HG03354 (cell line): ENCODE measurements at regions not wholly inside any gene's neighbourhood (a gene's known extent, or its start where the extent isn't known, plus 50 kb on each side); places are given as distances from the start of the nearest gene placed in this dataset.
A peak's percentile ranks its signal among the peaks of the same experiment; 100 is the strongest.
"Not testable (repeated sequence)": the region's sequence is repeated elsewhere in the genome, so short reads cannot be mapped to it uniquely, and the experiment has no call there.

Experiments used
- ATAC-seq: cut with Tn5 transposase; IDR thresholded peaks from one replicate; pipeline ENCODE4 v1.9.1; 2021; ENCODE audit warnings: mild to moderate bottlenecking; ENCODE audit not compliant: unreplicated experiment, poor library complexity, severe bottlenecking

- no peak for ATAC-seq
Measured at GRCh38 chr12:124709722-124710687, 142.6 kb upstream of the NCOR2 start.

DNA sequence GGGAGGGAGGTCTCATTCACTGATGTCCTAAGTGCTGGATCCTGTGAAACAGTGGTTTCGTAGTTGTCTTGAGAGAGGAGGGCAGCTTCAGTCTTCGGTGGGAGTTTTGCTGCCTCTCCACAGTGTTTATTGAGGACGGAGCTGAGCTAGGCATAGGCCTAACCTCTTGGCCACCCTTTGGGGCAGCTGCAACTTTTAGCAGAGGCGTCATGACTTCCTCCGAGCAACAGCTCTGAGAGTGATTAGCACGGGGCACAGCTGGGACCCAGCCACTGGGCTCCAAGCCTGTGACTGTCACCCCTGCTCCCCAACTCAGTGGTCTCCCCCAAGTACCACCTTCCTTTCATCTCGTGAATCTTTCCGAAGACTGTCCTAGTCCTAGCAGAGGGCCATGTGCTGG is 139.9 kb upstream of the NCOR2 start:
- no peak for ATAC-seq

GRCh38 chr12:124706363-124706762 is 139.0 kb upstream of the NCOR2 start:
- no peak for ATAC-seq

DNA sequence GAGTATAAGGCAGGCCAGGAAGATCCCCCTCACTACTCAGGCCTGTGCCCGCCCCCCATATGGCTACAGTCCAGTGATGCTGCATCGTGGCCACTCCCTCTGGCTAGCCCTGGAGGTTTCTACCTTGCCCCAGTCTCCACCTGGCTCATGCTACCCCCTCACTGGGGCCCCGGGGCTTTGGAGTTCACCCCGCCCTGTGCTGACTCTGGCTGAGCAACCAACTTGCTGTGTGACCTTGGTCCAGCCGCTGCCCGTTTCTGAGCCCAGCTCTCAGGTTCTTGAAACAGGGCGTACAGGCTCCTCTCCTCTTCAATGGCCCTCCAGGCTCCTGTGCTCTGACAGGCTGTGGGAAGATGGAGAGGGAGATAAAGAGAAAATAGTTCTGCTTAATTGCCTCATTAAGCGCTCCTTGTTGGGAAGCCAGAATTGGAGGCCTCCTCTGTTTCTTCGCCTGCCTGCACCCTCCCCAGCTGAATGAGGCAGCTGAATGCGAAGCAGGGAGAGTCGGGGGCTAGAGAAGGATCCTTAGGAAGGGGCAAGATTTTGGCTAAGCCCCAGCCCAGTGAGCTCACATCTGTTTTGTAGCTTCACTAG is 138.2 kb upstream of the NCOR2 start:
- ATAC-seq, result no peak

GRCh38 chr12:124704619-124705018 is 137.2 kb upstream of the NCOR2 start:
- no peak for ATAC-seq

GRCh38 chr12:124703856-124704255 is 136.4 kb upstream of the NCOR2 start:
- ATAC-seq, result no peak

DNA sequence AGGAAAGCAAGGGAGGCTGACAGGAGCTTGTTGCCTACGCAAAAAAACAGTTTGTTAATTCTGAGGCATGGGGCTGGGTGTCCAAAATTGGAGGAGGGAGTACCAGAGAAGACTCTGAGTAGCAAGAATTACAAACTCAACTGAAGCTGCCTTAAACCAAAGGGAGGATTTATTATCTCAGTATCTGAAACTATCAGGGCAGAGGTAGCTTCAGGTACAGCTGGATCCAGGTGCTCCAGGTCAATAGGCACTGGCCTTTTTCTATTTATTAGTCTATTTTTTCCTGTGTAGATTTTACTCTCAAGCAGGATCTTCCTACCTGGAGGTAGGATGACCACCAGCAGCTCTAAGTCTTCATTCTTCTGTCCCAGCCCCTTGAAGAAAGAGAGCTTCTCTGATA is 135.3 kb upstream of the NCOR2 start:
- ATAC-seq, result no peak

- ATAC-seq, result no peak
Measured at GRCh38 chr12:124700810-124701592, 133.6 kb upstream of the NCOR2 start.

DNA sequence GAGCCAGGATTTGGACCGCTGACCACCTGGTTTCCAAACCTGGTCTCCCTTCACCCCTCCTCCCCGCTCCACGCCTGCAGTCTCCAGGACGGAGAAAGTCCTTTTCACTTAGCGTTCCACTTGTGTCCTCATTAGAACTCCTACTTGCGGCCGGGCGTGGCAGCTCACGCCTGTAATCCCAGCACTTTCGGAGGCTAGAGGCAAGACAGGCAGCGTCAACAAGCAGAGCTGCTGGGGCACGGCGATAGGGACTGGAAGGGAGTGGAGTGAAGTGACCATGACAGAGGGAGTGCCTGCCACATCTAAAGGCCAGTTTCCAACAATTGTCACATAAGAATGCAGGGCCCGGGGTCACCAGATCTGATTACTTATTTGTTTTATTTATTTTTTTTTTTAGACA is 132.5 kb upstream of the NCOR2 start:
- no peak for ATAC-seq

DNA sequence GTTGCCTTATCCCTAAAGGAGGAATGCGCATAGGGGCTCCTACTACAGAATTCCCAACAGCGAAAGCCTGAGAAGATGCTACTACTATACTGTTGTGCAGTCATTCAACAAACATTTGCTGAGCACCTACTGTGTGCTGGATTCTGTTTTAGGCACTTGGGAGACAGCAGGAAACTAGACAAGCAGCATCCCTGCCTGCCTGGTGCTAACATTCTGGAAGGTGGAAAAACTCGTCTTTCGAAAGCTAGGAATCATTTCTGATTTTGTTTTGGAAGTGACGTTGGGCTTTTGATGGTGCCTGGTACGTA is 131.5 kb upstream of the NCOR2 start:
- ATAC-seq, result no peak

DNA sequence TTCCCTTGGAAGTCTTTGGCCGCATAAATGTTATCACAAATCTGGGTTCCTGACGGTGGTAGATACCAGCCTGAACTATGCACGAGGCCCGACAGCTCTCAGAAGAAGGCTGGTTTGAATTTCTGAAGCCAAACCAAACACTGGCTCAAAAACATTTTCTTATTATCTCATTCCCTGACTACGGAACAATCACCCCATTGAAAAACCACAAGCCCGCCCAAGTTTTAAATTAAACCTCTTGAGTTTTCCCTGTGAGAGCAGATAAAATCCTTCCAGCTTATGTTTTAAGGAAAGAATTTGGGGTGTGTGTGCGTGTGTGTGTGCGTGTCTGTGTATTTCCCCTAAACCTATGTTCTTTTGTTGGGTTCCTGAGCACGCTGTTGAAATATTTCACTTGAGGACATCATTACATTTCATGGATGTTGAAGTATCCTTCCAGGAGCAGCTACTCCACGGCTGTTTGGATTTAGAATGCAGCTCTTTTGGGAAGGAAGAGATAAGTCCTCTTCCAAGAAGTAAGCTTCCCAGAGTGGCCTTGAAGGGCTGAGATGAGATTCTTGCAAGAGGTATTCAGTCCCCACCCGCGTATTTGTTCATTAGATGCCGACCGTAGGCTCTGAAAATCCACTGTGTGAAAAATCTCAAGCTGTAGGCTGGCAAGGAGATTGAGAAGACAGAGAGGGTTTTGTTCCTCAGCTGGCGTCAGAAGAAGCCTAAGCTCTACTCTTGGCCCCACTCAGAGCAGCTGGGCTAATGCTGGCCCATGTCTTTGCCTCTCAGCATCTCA is 131.0 kb upstream of the NCOR2 start:
- ATAC-seq, result no peak

- ATAC-seq, result not testable (repeated sequence)
Measured at GRCh38 chr12:124697722-124698121, 130.3 kb upstream of the NCOR2 start.

GRCh38 chr12:124696693-124697476 is 129.5 kb upstream of the NCOR2 start:
- ATAC-seq, result no peak

DNA sequence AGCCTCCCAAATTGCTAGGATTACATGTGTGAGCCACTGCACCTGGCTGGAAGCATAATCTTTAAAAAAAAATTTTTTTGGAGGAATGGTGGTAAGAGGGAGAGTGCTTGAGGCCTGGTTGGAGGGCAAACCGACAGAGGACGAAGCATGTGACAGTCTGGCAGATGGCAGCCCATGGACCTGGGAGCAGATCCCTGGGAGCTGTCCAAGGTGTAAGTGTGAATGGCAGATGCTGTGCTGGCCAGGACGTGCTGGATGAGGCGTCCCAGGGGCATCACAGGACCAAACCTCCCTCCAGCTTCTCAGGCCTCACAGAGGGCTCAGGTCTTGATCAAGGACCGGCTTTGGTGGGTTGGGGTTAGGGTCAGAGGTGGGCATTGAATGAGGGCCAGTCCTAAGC is 128.4 kb upstream of the NCOR2 start:
- ATAC-seq, result no peak

- ATAC-seq, result peak; percentile 42
Measured at GRCh38 chr12:124694846-124695497, 127.6 kb upstream of the NCOR2 start.

DNA sequence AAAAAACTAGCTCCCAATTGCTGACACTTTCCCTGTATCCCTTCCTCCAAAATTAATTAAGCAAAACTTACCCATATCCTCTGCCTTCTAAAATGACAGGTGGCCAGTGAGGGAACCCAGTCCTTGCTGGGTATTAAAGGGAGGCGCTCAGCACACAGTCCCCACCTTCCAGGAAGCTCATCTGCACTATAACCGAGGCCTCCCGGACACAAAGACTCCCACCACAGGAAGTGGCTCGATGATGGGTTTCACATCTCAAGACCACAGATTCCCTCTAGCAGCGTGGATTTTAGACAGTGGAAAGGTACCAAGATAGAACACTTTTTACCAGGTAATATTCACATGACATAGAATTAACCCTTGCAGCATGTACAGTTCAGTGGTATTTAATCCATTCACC is 126.8 kb upstream of the NCOR2 start:
- ATAC-seq, result peak; percentile 67

GRCh38 chr12:124693111-124693723 is 125.8 kb upstream of the NCOR2 start:
- no peak for ATAC-seq

GRCh38 chr12:124692443-124692842 is 125.0 kb upstream of the NCOR2 start:
- ATAC-seq, result no peak
